ENCODE measurements at regions not wholly inside any gene's neighbourhood (a gene's known extent, or its start where the extent isn't known, plus 50 kb on each side); places are given as distances from the start of the nearest gene placed in this dataset.

DNA sequence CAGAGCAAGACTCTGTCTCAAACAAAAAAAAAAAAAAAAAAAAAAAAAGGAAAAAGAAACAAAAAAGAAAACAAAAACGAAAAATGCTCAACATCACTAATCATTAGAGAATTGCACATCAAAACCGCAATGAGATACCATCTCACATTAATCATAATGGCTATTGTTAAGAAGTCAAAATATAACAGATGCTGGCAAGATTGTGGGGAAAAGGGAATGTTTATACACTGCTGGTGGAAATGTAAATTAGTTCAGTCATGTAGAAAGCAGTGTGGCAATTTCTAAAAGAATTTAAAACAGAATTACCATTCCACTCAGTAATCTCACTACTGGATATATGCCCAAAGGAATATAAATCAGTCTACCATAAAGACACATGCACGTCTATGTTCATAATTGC, 50.4 kb upstream of the PRR16 start:
- Mint-ChIP-seq H3K4me3 (ENCODE audit: low read depth) (no peak overlapping the region), H3K36me3 (ENCODE audit: insufficient read depth) (no peaks in the 10 kb centered on the region), H3K9me3 (ENCODE audit: low read depth) (peaks cover 4% of the 10 kb centered on the region), H3K27ac (no peak overlapping the region), H3K4me1 (ENCODE audit: low read depth) (no peaks in the 10 kb centered on the region), H3K27me3 (no peaks in the 10 kb centered on the region)
- DNase-seq (ENCODE audit: low spot score, unreplicated experiment): no peak
- TF ChIP-seq, protein P1, sequence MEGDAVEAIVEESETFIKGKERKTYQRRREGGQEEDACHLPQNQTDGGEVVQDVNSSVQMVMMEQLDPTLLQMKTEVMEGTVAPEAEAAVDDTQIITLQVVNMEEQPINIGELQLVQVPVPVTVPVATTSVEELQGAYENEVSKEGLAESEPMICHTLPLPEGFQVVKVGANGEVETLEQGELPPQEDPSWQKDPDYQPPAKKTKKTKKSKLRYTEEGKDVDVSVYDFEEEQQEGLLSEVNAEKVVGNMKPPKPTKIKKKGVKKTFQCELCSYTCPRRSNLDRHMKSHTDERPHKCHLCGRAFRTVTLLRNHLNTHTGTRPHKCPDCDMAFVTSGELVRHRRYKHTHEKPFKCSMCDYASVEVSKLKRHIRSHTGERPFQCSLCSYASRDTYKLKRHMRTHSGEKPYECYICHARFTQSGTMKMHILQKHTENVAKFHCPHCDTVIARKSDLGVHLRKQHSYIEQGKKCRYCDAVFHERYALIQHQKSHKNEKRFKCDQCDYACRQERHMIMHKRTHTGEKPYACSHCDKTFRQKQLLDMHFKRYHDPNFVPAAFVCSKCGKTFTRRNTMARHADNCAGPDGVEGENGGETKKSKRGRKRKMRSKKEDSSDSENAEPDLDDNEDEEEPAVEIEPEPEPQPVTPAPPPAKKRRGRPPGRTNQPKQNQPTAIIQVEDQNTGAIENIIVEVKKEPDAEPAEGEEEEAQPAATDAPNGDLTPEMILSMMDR (IDR thresholded peaks at IDR 0.05; ENCODE audit: unreplicated experiment): no peak

Measured in progenitor cell of endocrine pancreas (in vitro differentiated cells).